Dedifferentiated amniotic fluid mesenchymal stem cell (primary cell): ENCODE measurements at regions not wholly inside any gene's neighbourhood (a gene's known extent, or its start where the extent isn't known, plus 50 kb on each side); places are given as distances from the start of the nearest gene placed in this dataset.
"Not testable (repeated sequence)": the region's sequence is repeated elsewhere in the genome, so short reads cannot be mapped to it uniquely, and the experiment has no call there.

Experiments
- DNase-seq: peaks from one replicate; pipeline ENCODE4 v3.0.0-alpha.2; 2016; ENCODE audit errors: extremely low spot score

DNA sequence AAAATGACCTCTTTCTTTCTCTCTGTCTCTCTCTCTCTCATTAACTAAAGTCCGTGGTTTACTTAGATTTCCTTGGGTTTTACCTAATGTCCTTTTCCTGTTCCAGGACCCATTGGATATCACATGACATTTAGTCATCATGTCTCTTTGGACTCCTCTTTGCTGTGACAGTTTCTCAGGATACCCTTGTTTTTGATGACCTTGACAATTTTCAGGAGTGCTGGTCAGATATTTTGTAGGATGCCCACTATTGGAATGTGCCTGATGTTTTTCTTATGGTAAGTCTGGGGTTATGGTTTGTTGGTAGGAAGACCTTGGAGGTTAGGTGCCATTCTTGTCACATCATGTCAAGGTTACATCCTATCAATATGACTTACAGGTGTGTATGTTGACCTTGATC, 199.2 kb upstream of the HTR1E start:
- DNase-seq: no peak

DNA sequence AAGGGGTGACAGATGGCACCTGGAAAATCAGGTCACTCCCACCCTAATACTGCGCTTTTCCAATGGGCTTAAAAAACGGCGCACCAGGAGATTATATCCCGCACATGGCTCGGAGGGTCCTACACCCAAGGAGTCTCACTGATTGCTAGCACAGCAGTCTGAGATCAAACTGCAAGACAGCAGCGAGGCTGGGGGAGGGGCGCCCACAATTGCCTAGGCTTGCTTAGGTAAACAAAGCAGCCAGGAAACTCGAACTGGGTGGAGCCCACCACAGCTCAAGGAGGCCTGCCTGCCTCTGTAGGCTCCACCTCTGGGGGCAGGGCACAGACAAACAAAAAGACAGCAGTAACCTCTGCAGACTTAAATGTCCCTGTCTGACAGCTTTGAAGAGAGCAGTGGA, 205.7 kb upstream of the HTR1E start:
- DNase-seq: not testable (repeated sequence)

DNA sequence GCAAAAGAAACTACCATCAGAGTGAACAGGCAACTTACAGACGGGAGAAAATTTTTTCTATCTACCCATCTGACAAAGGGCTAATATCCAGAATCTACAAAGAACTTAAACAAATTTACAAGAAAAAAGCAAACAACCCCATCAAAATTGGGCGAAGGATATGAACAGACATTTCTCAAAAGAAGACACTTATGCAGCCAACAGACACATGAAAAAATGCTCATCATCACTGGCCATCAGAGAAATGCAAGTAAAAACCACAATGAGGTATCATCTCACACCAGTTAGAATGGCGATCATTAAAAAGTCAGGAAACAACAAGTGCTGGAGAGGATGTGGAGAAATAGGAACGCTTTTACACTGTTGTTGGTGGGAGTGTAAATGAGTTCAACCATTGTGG, 206.6 kb upstream of the HTR1E start:
- not testable (repeated sequence) for DNase-seq

DNA sequence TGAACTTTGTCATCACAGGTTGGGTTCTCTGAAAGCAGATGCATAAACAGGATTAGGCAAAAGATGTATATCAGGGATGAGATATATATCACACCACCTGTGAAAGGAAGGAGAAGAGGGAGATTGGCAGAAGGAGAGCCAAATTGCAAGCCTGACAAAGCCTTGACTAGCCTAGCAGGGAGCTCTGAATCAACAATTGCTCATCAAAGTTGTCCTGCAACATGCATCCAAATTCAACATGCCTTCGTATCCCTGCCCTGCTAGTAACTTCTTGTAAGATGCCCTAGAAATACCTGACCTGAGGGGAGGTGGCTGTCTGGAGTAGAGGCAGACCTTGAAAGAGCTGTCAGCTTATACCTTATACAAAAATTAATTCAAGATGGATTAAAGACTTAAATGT, 207.1 kb upstream of the HTR1E start:
- no peak for DNase-seq

DNA sequence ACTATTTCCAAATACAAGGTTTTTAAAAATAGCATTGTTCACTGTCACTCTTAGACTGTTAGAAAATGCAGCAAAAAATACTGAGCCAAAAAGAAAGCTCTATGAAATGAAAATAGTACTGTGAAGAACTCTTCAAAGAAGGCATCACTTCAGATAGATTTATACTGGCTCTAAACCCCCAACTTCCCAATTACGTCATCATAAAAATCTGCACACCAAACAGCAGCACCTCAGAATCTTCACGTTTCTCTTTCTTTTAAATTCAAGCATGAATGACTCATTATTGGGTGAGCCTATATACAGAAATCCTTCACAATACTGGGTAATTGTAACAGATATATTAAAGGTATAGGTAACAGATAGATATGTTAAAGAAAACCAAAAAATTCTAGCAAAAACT, 208.4 kb upstream of the HTR1E start:
- no peak for DNase-seq

DNA sequence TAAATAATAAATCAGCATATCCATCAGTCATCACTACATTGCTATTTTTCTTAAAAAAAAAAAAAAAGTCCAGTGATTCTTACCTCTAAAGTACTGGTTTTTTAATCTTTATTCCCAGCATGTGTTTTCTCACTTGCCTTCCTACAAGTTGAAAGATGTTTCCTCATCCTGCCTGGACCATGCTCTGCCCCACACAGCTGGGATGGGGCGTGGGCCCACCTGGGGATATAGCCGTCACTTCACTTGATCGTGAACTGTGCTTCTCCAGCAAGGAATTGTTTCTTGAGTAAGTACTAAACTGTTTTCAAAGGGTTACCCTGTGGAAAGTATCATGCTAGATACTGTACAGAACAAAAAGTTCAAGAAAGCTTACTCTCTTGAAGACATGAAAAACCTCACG, 212.6 kb upstream of the HTR1E start:
- no peak for DNase-seq

DNA sequence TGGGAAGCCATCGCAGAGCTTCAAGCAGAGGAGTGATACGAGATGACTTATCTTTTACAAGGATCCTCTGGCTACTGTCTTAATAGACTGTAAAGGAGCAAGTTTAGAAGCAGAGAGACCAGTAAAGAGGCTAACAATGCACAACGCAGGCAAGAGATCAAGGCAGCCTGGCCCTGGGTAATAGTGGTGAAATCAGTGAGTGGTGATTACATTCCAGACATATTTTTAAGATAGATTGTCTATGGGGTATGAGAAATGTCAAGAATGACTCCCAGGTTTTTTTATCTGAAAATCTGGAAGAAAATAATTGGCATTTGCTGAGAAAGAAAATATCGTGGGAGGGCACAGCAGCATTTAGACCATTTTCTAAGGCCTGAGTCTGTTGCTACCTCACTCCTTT, 213.6 kb upstream of the HTR1E start:
- no peak for DNase-seq

DNA sequence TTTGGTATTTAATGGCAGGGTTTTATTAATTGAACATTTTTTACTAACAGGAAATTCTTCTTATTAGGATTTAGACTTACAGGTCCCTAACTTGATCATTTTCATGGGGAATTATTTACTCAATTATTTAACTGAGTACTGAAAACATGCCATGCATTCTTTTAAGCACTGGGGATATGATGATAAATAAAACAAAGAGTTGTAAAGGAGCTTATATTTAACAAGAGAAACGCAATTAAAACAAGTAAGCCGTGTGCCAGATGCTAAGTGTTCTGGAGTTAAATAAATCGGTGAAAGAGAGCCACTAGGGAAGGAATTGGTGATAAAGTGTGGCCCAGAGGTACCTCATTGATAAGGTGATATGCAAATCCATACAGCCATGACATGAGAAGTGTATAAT, 214.2 kb upstream of the HTR1E start:
- DNase-seq: no peak

DNA sequence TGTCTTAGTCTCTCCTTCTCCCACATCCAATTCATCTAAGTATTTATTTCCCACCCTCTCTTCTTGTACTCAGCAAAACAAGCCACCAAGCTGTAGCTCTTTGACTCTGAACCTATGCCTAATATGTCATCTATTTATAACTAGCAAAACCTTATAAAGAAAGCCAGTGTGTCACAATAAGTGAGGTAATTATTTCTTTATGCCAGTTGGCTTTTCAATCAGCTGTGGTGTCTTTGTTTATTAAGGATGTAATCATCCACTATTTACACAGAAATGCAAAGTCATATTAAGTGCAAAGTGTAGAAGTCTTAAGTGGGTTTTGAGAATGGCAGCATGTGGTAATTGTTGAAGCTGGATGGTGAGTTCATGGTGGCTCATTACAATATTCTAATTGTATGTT, 215.2 kb upstream of the HTR1E start:
- no peak for DNase-seq

DNA sequence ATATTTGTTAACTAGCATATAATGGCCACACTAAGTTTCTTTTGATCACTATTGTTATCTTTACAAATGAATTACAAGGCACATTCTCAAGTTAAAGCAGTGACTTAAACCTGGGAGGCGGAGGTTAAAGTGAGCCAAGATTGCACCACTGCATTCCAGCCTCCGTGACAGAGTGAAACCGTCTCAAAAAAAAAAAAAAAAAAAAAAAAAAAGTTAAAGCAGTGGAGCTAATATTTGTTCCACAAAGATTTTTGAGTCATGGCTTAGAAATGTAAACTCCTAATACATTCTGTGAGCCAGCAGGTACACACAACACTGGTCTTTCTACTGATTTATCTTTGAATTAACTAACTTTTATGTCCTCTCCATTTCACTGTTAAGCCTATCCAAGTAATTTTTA, 221.7 kb upstream of the HTR1E start:
- no peak for DNase-seq

DNA sequence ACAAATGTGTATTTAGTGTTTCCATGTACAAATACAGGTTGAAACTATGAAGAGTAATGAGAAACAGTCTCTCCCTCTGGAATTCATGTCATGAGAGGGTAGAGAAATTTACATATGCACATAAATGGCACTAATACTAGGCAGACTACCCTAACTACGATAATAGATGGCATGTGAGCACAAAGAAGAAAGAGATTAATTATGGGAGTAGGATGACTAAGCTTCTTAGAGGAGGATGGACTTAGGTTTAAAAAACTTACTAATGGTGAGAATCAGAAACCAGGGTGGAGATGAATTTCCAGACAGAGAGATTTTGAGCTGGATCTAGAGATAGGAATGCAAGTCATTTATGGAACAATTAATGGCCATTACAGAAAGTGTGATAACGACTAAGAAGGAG, 225.3 kb upstream of the HTR1E start:
- DNase-seq: no peak

DNA sequence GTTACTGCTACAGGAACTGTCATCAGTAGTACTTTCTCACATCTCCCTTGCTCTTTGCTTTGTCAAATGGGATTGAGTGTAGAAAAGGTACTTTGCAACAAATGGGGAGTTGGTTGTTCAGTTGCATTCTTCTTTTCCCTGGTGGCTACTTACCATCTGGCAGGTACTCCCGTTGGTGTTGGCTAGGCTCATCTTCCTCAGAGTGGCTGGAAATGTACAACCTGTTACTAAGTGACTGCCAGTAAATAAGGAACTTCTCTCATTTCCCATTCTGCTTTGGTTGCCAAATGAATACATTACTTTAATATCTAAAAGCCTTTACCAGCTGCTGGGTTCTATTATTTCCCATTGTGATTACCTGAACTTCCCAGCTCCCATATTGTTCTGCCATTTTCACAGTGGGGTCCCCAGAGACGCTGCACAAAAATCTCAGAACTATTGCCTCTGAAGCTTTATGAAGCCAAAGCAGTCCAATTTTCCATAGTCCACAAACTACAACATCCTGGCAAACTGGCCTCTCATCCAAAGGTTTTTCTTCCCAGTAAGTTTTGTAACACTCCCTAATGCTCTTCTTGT, 229.7 kb upstream of the HTR1E start:
- no peak for DNase-seq

DNA sequence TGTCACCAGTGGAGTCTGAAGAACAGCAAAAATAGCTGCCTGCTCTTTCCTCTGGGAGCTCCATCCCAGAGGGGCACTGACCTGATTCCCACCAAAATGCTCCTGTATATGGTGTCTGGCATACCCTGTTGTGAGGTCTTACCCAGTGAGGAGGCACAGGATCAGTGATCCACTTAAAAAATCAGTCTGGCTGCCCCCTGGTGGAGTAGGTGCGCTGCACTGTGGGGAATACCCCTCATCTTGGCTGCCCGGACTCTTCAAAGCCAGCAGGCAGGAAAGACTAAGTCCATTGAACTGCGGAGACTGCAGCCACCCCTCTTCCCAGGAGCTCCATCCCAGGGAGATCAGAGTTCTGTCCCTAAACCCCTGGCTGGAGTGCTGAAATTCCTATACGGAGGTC, 230.9 kb upstream of the HTR1E start:
- no peak for DNase-seq

DNA sequence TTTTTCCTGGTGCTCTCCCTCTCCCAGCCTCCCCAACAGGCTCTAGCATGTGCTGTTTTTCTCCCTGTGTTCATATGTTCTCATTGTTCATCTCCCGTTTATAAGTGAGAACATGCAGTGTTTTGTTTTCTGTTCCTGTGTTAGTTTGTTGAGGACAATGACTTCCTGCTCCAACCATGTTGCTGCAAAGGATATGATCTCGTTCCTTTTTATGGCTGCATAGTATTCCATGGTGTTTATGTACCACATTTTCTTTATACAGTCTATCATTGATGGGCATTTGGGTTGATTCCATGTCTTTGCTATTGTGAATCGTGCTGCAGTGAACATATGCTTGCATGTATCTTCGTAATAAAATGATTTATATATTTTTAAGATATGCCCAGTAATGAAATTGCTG, 236.1 kb upstream of the HTR1E start:
- not testable (repeated sequence) for DNase-seq

DNA sequence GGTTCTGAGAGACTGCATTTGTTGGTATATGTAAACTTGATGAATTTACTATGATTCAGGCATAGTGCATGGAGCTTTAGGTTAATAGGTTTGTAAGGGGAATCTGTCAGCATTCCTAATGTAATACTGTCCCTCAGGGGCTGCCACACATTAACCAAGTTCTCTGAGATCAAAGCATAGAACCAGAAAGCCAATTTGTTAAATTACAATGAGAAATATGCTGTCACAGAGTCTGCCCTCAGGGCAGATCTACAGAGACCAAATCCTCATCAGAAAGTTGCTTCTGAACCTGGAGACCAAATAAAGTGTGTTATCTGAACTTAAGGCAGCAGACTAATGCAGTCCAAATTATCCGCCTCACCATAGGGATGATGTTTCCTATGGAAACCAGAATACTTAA, 250.8 kb upstream of the HTR1E start:
- no peak for DNase-seq

DNA sequence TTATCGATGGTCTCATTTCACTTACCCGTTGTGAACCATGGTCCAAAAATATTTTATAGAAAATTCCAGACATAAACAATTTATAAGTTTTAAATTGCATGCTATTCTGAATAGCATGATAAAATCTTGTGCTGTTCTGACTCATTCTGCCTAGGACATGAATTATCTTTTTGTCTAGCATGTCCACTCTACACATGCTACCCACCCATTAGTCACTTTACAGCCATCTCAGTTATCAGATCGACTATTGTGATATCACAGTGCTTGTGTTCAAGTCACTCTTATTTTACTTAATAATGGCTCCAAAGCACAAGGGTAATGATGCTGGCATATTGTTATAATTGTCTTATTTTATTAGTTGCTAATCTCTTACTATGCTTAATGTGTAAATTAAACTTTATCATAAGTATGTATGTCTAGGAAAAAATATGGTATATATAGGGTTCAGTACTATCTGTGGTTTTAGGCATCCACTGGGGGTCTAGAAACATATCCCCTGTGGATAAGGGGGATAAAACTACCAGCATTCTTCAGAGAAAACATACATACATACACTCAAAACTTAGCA, 252.0 kb upstream of the HTR1E start:
- no peak for DNase-seq

DNA sequence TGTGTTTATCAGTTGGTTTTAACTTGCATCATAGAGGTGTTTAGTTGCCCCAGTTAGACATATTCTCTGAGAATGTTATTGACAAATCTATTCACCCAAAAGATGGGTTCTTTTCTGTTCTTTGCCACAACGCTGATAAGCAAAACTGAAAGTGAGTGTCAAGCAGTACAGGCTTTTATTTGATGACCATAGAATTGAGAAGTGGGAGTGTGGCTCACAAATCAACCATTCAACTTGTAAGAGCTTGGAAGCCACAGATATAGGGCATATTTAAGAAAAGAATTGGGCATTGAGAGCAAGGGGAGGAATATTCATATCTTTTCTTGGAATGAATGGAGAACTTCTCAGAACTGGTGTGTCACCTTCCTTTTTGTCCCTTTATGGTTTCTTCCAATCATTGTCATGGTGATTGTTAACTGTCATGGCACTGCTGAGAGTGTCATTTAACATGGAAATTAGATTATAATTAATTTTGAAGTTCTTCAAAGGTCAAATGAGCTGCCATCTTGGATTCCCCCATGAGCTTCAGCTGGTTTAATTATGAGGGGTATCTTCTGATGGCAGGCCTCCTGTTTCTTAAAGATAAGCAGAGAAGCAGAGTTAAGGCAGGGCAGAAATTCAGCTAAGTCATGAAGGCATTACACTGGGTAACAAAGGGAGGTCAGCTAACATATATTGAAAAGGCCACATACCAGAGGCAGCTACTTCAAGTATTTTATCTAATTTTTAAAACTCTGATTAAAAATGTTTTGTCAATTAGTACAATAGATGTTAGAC, 254.0 kb upstream of the HTR1E start:
- DNase-seq: no peak

DNA sequence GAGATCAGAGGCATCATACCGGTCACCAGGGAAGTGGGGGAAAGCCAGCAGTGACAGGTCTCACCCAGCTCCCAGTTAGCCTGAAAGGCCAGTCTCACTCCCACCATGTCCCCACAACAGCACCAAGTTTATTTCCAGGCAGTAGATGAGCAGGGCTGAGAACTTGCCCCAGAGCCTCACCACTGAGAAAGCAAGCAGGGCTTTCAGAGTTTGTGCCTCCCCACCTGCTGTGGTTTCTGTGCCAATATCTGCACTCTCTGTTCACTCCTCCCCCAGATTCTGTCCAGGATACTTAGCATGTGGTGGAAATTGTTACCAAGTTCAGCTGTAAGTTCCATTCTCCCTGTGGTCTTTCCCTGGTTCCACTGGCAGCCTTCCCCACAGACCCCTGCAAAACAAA, 255.0 kb upstream of the HTR1E start:
- no peak for DNase-seq

DNA sequence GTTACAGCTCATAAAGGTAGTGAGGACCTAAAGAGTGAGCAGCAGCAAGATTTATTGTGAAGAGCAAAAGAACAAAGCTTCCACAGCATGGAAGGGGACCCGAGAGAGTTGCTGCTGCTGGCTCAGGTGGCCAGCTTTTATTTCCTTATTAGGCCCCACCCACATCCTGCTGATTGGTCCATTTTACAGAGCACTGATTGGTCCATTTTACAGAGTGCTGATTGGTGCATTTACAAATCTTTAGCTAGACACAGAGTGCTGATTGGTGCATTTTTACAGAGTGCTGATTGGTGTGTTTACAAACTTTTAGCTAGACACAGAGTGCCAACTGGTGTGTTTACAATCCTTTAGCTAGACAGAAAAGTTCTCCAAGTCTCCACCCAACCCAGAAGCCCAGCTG, 256.2 kb upstream of the HTR1E start:
- DNase-seq: not testable (repeated sequence)

DNA sequence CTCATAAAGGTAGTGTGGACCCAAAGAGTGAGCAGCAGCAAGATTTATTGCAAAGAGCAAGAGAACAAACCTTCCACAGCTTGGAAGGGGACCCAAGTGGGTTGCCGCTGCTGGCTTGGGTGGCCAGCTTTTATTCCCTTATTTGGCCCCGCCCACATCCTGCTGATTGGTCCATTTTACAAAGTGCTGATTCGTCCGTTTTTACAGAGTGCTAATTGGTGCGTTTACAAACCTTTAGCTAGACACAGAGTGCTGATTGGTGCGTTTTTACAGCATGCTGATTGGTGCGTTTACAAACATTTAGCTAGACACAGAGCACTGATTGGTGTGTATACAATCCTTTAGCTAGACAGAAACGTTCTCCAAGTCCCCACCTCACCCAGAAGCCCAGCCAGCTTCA, 265.2 kb upstream of the HTR1E start:
- not testable (repeated sequence) for DNase-seq

DNA sequence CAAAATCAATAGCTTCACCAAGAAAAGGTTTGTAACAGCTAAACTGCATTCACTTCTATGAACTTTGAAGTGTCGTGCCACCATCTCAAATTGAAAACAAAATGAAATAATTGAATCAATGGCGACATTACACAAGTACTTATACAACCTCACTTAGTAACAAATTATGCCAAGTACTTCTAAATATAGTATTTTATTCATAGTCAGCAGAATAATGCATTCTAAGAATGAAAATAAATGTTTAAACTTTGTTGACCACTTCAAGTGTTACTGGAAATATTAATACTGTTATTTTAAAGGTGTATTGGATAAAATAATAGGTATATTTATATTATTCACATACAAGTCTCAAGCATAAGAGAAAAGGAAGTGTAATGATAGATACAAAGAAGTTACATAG, 280.1 kb upstream of the HTR1E start:
- DNase-seq: no peak

DNA sequence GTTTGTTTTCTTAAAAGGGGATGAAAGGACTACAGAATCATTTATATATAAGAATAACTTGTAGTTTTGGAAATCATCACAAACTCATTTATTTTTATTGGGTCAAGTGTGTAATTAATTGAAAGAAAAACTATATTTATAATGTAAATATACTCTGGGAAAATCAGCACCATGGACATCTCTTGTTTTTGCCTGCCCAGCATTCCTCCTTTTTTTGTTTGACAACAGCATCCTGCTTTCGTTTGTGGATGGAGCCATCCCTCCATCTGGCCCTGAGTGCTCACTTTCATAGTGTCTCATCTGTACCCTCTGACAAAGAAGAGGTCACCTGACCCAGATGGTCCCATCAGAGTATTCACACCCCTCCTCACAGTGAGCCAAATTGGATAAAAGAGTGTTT, 308.2 kb upstream of the HTR1E start:
- no peak for DNase-seq

DNA sequence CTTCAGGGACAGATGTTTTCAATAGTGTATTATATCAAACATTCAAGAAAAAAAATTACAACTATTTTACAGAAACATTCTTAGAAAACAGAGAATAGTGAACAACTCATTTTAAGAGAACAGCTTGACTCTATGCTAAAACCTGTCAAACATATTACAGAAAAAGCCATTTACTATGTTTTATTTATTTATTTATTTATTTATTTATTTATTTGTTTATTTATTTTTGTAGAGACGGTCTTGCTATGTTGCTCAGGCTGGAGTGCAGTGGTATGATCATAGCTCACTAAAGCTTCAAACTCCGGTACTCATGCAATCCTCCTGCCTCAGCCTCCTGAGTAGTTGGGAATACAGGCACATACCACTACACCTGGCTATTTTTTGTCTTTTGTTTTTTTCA, 317.9 kb upstream of the HTR1E start:
- no peak for DNase-seq

DNA sequence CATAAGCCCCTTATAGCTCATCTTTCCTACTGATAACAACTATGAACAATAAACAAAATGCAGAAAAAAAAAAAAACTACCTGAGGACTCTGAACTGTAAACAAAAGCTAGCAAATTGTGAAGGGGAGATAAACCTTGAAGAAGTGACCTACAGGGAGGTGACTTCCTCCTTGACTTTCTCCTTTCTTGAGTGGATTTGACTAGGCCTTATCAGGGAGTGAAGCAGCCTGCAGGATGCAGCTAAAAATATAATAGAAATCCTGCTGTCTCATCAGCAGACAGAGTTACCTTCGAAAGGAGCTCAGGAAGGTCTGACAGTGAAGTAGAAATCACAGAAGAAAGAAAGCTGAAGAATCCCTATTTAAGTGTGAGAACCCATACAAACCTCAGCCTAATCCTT, 322.0 kb upstream of the HTR1E start:
- no peak for DNase-seq
